CD4-positive, alpha-beta T cell treated with Interleukin-10 for 1 hour (primary cell): ENCODE measurements at regions not wholly inside any gene's neighbourhood (a gene's known extent, or its start where the extent isn't known, plus 50 kb on each side); places are given as distances from the start of the nearest gene placed in this dataset.
"Not testable (repeated sequence)": the region's sequence is repeated elsewhere in the genome, so short reads cannot be mapped to it uniquely, and the experiment has no call there.

ENCODE experiments used
- DNase-seq: peaks from one replicate; pipeline ENCODE4 v3.0.0-alpha.2; 2020

DNA sequence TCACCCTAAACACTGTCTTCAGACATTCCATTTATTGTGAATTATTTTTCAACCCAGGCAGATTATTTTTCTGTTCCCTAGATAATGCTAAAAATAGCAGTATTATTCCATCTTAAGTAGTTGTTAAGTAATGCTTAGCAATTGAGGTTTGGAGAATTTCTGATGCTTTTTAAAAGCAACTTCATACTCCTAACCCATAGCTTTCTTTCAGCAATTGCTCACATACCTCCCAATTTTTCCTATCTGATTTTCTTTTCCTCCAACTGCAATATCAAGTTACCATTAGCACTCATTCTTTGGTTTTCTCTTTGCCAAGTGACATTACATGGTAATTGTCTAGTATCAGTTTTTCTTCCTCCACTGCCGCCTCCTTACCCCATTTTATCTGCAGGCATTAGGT, 104.7 kb downstream of the GPR85 start:
- DNase-seq: no peak

DNA sequence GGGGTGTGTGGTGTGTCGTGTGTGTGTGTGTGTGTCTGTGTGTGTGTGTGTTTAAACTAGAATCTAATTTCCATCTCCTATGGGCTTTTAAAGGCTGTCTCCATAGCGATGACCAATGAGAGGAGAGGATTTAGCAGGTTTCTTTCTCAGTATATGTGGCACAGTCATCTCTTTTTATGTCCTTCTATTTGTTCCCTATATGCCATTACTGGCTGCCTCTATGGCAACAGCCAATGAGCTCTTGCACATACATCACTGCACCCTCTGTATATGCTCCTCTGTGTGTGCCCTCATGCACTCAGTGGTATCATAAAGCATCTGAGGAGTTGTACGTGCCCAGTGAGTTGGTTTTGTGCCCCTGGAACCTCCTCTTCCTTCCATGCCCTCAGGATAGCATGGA, 107.6 kb downstream of the GPR85 start:
- DNase-seq: not testable (repeated sequence)

DNA sequence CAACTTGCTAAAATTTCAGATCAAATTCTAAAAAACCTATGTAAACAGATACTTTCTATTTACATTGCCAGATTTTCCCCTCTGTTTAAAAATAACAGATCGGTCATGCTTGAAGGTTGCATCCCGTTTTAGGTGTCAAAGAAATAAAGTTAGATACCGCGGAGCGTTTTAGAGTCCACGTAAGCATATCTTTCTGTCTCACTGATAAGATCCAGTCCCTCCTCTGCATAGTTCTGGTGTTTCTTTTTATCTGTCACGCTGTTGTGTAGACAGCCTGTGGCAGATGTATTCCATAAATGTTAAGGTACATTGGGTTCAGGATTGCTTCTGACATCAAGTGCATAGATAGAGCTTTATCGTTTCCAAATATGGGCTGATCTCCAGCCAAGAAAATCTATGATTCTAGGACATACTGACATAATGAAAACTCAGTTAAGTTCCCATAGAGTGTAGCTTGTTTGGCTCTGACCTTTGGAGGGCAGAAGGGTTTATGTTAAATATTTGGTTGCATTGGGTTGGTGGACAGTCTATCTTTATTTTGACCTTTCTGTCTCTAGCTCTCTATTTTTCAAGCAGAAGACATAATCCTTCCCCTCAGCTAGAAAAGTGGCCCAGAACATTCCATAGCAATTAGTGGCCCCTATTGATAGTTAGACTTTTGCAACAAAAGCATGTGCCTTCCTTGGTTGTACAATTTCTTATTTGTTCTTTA, 109.2 kb downstream of the GPR85 start:
- DNase-seq: not testable (repeated sequence)

DNA sequence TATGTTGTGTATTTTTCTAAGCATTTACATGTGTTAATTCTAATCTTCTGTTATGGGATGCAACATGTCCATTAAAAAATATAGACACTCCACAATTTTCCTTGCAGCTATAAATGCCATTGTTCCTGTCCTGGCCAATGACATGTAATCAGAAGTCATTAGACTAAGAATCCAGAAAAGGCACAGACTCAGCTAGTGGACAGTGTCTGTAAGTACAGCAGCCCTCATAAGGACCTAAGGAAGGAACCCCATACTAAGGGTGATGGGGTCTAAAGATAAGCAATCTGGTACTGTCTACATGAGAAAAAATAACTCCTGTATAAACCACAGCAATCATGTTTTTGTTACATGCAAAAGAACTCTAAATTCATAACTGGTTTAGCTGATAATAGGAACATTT, 115.9 kb downstream of the GPR85 start:
- DNase-seq: no peak

DNA sequence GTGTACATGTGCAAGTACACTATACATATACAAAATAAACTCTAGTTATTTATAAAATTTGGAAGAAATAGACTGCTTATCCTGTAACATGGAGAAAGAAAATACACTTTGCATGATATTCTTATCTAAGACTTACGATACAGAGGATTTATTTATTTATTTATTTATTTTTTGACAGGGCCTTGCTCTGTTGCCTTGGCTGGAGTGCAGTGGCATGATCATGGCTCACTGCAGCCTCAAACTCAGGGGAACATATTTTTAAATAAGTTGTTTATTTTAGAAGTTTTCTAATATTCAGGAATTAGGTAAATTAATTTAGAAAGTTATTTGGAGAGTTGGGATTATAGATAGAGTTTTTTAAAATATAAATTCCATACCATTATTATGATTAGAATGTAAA, 116.7 kb downstream of the GPR85 start:
- no peak for DNase-seq

DNA sequence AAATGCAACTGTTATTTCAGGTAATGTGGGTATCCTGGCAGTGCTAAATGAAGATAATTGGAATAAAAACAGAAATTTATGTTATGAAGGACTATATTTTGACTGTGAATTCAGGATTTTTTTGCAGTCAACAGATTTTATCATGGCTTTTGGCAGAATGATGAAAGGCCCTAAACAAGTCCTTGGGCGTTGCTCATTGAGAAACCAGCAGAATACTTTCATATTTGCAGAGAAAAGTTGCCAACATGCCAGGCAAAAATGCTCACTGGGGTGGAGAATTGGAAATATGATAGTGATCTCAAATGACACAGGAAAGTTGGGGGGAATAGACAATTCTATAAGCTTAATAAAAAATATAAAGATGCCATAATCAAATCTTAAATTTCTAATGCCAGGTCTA, 121.1 kb downstream of the GPR85 start:
- no peak for DNase-seq

DNA sequence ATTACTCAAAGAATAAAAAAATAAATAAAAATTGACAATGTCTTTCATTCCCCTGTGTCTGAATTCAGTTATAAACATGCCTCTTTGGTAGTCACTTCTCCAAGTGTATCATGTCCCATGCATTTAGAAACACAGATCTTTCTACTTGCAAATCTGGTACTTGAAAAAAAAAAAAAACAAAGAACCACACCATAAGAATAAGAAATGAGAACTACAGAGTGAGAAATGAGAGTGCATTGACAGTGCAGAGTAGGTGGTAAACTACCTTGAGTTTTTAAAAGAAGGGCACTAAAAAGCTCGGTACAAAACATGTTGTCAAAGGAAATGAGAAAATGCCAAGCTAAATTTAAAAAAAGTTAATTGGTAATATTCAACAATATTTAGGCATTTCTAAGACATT, 123.0 kb downstream of the GPR85 start:
- DNase-seq: no peak

DNA sequence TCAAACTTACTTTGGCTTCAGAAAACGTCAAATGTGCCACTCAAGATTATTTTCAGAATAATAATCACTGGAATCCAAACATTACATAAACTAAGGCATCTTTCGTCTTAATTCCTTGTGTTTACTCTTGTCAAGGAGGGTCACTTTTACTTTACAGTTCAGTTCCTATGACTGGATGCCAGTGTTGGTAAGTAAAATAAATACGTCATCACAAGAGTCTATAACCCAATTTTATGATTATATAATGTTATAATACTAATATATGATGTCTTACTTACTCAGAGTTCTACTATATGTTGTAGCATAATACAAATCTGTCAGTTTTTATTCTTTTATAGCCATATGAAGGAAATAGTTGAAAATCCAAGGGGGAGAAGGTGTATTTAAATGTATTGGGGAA, 123.8 kb downstream of the GPR85 start:
- DNase-seq: no peak

DNA sequence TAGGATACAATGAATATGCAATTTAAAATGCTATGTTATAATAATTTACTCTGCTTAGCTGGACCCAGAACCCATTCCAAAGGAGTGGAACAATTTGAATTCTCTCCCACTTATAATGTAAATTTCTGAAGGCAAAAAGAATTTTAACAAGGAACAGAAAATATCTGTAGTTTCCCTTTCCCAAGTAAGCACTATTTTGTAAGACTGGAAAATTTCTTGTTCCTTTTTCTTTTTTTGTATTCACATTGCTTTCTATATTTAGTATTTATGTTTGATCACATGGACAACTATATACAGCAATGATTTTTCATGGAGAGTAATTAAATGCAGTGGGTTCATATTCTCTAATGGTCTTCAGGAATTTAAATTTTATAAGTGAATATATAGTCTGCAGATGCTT, 127.4 kb downstream of the GPR85 start:
- no peak for DNase-seq

DNA sequence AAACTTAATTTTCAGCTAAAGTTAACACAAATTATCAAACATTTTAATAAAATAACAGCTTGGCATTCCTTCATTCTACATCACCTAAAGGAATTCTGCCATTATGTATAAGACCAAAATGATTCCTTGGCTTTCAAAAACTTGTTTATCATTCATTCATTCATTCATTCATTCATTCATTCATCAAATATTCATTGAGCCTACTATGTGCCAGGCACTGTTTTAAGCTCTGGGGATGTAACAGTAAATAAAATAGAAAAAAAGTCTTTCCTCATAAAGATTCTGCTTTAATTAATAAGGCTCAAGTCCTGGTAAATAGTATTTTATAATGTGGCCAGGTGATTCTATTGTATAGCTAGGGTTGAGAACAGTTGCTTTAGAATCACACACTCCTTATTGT, 127.9 kb downstream of the GPR85 start:
- DNase-seq: no peak

DNA sequence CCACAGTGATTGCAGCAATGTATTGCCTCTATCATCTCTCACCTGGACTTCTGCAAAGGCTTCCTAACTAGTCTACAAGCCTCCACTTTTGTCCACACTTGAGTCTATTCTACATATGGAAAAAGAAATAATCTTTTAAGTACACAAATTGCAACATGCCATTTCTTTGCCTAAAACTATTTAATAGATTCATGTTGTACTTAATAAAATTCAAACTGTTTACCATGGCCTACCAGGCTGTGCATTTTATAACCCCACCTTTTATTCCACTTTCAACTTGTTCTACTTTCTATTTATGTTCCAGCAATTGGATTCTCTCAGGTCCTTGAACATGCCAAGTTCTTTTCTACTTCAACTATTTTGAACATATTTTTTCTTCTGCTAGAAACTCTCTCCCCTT, 128.7 kb downstream of the GPR85 start:
- no peak for DNase-seq

DNA sequence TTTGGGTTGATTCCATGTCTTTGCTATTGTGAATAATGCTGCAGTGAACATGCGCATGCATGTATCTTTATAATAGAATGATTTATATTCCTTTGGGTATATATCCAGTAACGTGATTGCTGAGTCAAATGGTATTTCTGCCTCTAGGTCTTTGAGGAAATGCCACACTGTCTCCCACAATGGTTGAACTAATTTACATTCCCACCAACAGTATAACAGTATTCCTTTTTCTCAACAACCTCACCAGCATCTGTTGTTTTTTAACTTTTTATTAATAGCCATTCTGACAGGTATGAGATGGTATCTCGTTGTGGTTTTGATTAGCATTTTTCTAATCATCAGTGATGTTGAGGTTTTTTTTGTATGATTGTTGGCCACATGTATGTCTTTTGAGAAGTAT, 133.6 kb downstream of the GPR85 start:
- DNase-seq: not testable (repeated sequence)

DNA sequence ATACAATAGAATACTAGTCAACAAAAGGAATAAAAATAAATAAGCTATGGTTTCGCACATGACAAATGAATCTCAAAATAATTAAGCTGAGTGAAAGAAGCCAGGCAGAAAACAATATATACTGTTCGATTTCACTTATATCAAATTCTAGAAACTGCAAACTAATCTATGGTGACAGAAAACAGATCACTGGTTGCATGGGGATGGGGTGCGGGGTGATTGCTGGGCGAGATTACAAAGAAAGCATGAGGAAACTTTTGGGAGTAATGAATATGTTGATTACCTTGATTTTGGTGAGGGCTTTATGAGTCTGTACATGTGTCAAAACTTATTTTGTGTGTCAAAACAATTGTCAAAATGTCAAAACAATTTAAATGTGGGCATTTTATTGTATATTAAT, 135.6 kb downstream of the GPR85 start:
- no peak for DNase-seq

DNA sequence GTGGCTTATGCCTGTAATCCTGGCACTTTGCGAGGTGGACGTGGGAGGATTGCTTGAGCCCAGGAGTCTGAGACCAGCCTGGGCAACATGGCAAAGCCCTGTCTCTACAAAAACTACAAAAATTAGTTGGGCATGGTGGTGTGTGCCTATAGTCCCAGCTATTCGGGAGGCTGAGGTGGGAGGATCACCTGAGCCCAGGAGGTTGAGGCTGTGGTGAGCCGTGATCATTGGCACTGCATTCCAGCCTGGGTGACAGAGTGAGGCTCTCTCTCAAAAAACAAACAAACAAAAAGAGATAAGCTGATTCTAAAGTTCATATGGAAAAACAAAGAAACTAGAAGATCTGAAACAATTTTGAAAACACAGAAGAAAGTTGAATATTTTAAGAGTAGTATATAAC, 136.9 kb downstream of the GPR85 start:
- DNase-seq: not testable (repeated sequence)

DNA sequence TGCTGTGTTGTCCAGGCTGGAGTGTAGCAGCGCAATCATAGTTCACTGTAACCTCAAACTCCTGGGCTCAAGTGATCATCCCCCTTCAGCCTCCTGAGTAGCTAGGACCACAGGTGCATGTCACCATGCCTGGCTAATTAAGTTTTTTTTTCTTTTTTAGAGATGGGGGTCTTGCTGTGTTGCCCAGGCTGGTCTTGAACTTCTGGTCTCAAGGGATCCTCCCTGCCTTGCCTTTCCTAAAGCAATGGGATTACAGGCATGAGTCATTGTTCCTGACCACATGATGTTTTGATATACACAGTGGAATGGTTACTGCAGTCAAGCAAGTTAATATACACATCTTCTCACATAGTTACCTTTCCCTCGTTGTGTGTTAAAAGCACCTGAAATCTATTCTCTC, 140.3 kb downstream of the GPR85 start:
- no peak for DNase-seq

DNA sequence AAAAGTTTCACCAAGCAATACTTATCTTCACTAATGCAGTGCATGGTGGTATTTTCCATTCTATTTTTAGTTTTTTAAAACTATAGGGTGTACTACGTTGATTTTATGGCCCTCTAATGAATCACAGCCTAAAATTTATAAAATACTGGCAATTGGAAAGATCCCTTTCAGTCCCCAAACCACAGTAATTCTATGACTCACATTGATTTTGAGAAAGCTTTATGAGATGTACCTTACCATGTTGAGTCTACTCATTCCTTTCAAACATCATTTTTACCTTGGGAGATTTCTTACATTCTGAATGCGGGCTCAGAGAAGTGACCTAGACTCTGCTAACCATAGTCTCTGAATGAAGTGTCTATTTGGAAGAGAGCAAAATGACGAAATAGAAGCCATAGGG, 141.6 kb downstream of the GPR85 start:
- DNase-seq: no peak

DNA sequence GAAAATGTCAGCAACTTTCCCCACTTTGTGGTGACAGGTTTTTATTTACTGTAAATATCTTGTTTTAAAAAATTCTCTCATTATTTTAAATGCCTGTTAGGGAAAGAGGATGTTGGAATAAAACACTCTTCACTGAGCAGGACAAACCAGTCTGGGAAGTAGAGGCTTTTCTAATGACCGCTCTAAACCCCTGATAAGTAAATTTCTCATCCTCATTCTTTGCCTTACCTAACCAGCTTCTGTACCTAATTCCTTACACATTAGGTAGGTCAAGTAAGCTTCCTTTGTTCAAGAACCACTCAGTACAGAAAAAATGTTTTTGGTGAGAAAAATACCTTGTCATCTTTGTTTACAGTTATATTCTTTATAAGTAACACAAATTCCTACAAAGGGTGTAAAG, 143.6 kb downstream of the GPR85 start:
- DNase-seq: no peak

DNA sequence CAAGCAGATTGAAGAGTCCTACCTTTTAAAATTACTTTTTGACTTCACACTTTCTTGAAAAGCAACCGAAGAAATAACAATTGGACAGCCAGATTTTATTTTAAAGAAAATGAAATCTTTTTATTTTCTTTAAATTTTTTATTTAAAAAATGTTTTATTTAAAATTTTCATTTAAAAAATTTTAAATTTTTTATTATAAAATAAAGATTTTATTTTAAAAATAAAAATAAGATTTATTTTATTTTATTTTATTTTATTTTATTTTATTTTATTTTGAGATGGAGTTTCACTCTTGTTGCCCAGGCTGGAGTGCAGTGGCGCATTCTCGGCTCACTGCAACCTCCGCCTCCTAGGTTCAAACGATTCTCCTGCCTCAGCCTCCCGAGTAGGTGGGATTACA, 144.5 kb downstream of the GPR85 start:
- not testable (repeated sequence) for DNase-seq

DNA sequence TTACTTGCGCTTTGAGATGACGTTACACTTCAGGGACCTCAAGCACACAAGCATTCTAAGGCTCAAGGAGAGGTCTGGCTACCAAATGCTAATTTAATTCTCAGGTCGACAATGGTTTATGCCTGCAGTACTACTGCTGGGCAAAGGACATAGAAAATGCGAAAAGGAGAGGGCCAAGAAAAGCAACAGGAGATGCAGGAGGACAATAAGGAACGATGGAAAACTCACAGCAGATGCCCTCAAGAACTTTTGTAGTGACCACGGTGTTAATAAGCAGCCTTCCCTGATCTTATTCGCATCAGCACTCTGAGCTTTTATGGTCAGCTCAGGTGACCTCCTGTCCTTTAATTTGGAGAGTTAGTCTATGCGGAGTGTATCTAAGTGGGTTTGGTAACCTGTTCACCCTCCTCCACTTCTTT, 146.3 kb downstream of the GPR85 start:
- no peak for DNase-seq

DNA sequence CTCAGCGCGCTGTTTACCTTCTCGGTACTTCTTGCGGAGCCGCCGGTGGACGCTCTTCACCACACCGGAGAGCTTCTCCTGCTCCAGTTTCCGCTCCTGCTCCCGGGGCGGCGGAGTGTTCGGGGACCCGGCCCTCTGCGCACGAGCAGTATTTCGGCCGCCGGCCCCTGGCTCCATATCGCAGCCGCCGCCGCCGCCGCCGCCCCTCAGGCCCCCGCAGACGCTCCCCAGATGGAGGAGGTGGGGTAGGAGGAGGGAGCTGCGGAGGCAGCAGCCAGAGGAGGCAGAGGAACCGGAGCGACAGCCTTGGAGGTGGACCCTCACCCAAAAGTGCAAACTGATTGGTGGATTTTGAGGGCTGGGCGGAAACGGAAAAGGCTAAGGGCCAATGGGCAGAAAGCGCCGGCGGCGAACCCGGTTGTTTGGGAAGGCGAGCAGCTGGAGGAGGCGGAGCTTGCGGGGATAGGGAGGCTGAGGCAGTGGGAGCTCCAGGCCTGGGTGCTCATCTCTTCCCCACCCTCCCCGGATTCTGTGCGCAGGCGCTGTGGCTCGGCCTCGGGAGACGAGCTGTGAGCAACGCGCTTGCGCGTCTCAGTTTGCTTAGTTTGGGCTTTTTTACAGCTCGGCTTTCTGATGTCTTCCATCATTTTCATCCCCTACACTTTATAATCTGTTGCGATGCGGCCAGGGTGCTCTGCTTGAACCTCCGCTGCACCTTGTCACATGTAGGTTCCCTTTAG, 146.9 kb downstream of the GPR85 start:
- peak; percentile 100 for DNase-seq

DNA sequence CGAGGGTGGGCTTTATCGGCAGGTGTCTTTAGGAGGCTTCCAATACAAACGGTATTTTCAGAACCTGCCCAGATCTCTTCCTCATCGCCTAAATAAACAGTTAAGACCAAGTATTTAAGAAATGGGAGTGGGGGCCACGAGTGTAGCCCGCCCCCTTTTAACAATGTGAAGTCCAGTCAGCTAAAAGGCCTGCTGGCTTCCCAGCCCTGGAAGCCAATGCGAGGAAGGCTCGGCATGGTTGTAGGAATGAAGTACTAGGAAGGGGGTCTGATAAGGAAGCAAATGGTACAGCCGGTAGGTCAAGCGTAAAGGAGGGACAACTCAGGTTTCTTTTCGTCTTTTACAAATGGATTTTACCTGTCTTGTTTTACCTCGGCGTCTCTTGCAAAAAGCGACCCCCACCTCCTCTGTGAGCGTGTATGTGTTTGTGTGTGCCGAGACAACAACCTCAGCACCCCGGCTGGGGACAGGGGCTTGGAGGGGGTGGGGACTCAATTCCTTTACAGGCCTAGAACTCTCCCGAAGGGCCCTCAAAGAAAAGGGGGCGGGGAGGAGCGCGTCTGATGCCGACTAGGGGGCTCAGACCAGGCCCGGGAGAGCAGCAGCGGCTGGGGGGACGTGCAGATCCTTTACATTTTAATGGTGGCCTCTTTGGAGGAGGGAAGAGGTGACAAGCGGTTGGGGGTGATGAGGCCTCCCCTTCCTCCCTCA, 147.6 kb downstream of the GPR85 start:
- peak; percentile 34 for DNase-seq

DNA sequence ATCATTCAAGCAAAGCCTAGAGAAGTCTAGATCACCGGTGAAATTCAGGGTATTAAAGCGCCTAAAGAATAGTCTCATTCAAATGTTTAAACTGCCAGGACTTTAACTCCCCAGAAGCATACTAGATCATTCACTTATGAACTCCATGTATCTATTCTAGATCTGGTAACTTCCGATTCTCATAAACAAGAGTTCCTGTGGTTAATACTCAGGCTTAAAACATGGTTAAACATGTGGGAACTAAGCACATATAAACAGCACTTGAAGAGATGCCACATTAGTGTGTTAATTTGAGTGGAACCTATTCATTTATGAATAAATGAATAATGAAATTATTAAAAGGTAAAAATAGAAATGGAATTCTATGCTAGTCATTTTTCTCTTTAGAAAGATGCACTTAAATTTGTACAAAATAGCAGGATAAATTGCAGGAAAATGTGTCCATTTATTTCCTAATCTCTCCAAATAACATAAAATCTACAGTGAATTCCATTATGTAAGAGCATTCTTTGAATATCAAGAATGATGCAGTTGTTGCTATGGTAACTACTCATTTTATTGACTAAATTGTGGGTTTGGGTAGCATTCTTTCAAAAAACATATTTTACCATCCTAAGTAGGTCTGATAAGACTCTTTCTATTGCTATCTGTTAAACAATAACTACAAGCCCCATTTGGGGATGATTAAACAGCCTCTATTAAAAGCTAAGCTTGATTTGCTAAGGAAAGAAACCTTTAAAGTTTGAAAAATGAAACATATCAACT, 147.6 kb upstream of the TMEM168 start:
- peak; percentile 5 for DNase-seq

DNA sequence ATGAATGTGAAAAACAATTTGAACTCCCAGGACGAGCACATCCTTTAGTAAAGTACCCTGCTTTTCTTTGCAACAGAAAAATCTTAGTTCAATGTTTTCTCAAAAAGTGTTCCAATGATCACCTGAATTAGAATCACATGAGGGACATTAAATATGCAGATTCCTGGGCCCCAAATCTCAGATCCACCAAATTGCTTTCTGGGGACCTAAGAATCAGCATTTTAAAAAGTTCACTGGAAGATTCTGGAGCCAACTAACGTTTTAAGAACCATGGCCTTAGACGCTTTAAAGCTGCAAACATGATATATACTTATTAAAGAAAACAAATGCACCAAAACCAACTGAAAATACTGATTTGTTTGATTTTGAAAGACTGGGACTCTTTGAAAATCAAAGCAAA, 143.4 kb upstream of the TMEM168 start:
- no peak for DNase-seq
